Small intestine (tissue), 7 donors: ENCODE measurements at regions not wholly inside any gene's neighbourhood (a gene's known extent, or its start where the extent isn't known, plus 50 kb on each side); places are given as distances from the start of the nearest gene placed in this dataset.

Experiments used
- DNase-seq, 2 donors: peaks; one replicate each; pipeline versions ENCODE4 v3.0.0 to v3.0.0-alpha.2; 2013
- FAIRE-seq: peaks from 2 replicates; lab custom pipeline; 2012; peaks lifted over from hg19 to GRCh38; lab: Jason Lieb, UNC
- H3K27ac ChIP-seq, 3 donors: one replicate each; pipeline ENCODE4 v1.5.1; 2013; ENCODE audit warnings: low read length in 2 of 3, mild to moderate bottlenecking in 2 of 3, control low read depth in 1 of 3, inconsistent platforms in 1 of 3, low read depth in 1 of 3, moderate library complexity in 1 of 3
- H3K27me3 ChIP-seq, 3 donors: one replicate each; pipeline ENCODE4 v1.6.1; 2013; ENCODE audit warnings: low read length in 3 of 3, inconsistent platforms in 1 of 3; ENCODE audit not compliant: control insufficient read depth in 3 of 3, insufficient read depth in 3 of 3
- H3K36me3 ChIP-seq, 3 donors: one replicate each; pipeline ENCODE4 v1.6.1; 2013; ENCODE audit warnings: low read length in 3 of 3, inconsistent platforms in 1 of 3, low read depth in 1 of 3, mild to moderate bottlenecking in 1 of 3, moderate library complexity in 1 of 3; ENCODE audit not compliant: control insufficient read depth in 3 of 3, insufficient read depth in 2 of 3
- H3K4me1 ChIP-seq, 3 donors: one replicate each; pipeline ENCODE4 v1.6.1; 2013; ENCODE audit warnings: low read length in 2 of 3, inconsistent platforms in 1 of 3, low read depth in 1 of 3, mild to moderate bottlenecking in 1 of 3, moderate library complexity in 1 of 3; ENCODE audit not compliant: control insufficient read depth in 3 of 3, insufficient read depth in 2 of 3
- H3K4me3 ChIP-seq, 3 donors: one replicate each; pipeline ENCODE4 v1.5.1; 2013; ENCODE audit warnings: low read length in 3 of 3, control low read depth in 1 of 3, inconsistent platforms in 1 of 3, low read depth in 1 of 3, mild to moderate bottlenecking in 1 of 3, moderate library complexity in 1 of 3
- H3K9me3 ChIP-seq, 2 donors: one replicate each; pipeline ENCODE4 v1.6.1; 2013; ENCODE audit warnings: low read depth in 1 of 2, low read length in 1 of 2; ENCODE audit not compliant: control insufficient read depth in 2 of 2, insufficient read depth in 1 of 2
- WGBS, 3 donors: extraction: QIAGEN DNeasy Blood & Tissue Kit; methylation state at CpG; one replicate each; pipeline ENCODE4 v1.1.7; 2013; 5-methylcytosine and 5-hydroxymethylcytosine counted together
- donor health status: healthy with polysubstance abuse.
- donor health status: control.
- donor health status: control.
- donor health status: Bipolar disorder and iron deficiency.
- donor health status: healthy.

DNA sequence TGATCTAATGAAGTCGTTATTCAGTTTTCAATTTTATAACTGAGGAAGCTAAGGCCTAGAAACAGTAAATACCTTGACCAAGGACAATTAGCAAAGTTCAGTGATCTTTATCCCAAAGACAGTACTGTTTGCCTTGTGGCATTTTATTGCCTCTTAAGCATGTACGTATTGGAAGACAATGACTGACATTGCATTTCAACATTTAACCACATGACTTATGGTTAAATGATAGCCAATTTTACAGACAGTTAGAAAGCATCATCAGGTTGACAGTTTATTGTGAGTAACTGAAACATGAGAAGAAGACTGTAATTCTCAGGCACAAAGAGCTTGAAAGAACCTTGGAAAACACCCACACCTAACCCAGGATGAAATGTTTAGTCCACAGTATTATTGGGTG, 390.8 kb upstream of the ZNF385D start:
- DNase-seq = peak; percentile 8 to 50
- Histone ChIP-seq H3K27me3 (no peaks in the 10 kb centered on the region), H3K9me3 (no peaks in the 10 kb centered on the region), H3K4me1 (no peaks in the 10 kb centered on the region), H3K36me3 (no peaks in the 10 kb centered on the region), H3K27ac (no peak overlapping the region), H3K4me3 (no peak overlapping the region)
- no peak for FAIRE-seq
- 15 to 55% (median 32%) methylated on average over 2 of the region's 2 CpGs for WGBS, 3 donors

DNA sequence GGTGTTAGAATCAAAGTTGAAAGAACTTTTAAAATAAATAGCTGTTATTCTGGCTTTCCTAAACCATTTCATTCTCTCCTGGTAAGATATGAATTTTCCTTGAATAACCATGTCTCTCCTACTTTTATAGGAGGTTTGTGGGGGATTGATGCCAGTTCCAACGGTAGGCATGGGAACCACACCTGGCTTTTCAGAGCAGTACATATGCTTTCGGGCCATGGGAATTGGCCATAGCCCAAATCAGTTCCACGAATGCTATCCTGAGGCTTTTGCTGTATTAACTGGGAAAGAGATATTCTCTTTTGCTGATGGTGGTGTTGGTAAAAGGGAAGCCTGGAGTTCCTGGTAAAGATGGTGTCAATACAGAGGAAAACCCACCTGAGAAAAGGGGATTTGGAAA, 396.2 kb upstream of the ZNF385D start:
- no peaks in the 10 kb centered on the region for H3K27me3 ChIP-seq
- H3K27ac ChIP-seq = no peak overlapping the region
- H3K4me1 ChIP-seq = no peaks in the 10 kb centered on the region
- WGBS, 3 donors = 74 to 88% (median 86%) methylated on average over 3 of the region's 3 CpGs
- no peaks in the 10 kb centered on the region for H3K36me3 ChIP-seq
- DNase-seq (no peak), FAIRE-seq (no peak)
- H3K9me3 ChIP-seq = no peaks in the 10 kb centered on the region
- no peak overlapping the region for H3K4me3 ChIP-seq

DNA sequence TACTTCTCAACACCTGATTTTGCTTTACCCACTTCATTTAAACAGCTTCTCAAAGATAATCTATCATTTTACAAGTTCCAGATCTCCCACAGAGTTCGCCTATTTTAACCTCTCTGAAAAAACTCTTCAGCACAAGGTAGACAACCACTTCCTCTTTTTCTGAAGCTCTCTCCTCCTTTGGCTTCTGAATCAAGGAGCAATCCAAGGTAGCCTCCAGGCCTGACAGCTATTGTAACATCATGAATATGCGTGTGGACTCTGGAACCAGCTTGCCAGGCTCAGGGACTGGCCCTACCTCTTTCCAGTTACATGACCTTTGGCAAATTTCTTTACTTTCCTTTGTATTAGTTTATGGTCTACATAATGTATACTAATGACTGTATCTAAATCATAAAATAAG, 405.9 kb upstream of the ZNF385D start:
- H3K27ac ChIP-seq = no peak overlapping the region
- FAIRE-seq = no peak
- DNase-seq = peak; percentile 61 to 91
- peaks cover 0 to 4% (median 0%) of the 10 kb centered on the region in 3 donors for H3K4me1 ChIP-seq
- no peak overlapping the region for H3K4me3 ChIP-seq
- H3K36me3 ChIP-seq = no peaks in the 10 kb centered on the region
- no peaks in the 10 kb centered on the region for H3K9me3 ChIP-seq
- H3K27me3 ChIP-seq = no peaks in the 10 kb centered on the region
- 15 to 49% (median 32%) methylated on average over 2 of the region's 2 CpGs for WGBS, 3 donors

DNA sequence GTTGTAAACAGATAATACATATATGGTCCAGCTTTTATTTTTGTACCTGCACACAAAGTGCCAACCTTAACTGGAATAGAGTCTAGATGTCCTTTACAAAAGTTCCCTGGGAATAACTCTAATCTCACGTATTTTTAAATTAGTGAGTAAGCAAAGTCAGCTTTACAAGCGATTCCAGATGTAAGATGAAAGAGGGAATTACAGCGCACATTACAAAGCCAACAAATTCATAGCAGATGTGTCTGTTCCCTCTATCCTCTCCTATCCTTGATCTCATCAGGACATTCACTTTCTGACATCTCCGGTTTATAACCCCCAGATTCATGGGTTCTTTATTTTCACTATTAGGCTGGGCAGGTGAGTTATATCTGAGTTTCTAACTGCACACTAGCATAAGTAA, 406.8 kb upstream of the ZNF385D start:
- no peak for FAIRE-seq
- Histone ChIP-seq H3K4me3 (no peak overlapping the region), H3K27ac (no peak overlapping the region), H3K27me3 (no peaks in the 10 kb centered on the region), H3K9me3 (no peaks in the 10 kb centered on the region), H3K4me1 (peaks cover 0 to 4% (median 0%) of the 10 kb centered on the region in 3 donors), H3K36me3 (no peaks in the 10 kb centered on the region)
- WGBS, 3 donors = 86 to 89% (median 88%) methylated on average over 4 of the region's 4 CpGs
- no peak for DNase-seq

DNA sequence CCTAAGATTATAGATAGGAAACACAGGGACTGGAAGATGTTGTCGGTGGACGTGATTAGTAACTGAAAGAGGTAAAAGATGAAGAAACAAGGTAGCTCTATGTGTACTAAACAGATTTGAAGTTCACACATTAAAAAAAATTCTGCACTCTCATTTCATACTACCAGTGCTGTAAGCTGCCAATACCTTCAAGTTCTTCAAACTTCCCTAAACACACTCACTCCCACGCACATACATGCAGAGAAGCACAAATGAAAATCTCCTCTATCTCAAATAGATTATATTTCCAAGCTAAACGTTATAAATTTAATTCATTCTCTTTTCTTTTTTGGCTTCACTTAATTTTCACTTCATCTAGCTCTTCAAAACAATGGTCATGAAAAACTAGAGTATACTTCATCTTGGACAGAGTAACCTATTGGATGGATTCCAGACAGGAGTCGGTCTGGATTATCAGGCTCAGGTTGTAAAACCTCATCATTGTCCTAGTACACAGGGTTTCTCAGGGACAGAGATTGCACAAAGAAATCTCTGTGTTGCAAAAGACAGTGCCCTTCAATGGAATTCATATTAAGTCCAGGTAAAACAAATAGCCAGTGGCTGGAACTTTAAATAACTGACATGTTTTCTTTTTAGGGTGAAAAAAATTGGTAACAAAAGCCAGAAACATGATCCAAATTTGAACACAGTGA, 408.1 kb upstream of the ZNF385D start:
- Histone ChIP-seq H3K4me3 (no peak overlapping the region), H3K9me3 (no peaks in the 10 kb centered on the region), H3K4me1 (peaks cover 0 to 4% (median 0%) of the 10 kb centered on the region in 3 donors), H3K36me3 (no peaks in the 10 kb centered on the region), H3K27ac (no peak overlapping the region), H3K27me3 (no peaks in the 10 kb centered on the region)
- no peak for FAIRE-seq
- WGBS, 3 donors = 48 to 70% (median 59%) methylated on average over 5 of the region's 5 CpGs
- DNase-seq = peak; percentile 62 to 81

DNA sequence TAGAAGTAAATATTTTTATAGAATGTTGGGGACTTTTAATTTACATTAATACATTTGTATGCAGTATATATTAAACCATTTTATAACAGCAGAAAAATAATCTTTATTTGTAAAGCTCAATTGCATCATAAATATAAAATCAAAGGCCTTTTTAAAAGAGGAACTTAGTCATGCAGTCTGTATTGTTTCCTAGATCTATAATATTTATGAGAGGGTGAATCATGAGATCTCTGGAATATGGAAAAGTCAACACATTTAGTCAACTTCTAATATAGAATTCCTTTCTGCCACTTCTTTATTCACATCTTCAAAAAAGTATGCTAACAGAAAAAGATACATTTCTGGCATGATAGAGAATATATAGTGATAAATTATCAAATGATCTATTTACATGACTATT, 410.3 kb upstream of the ZNF385D start:
- no peaks in the 10 kb centered on the region for H3K9me3 ChIP-seq
- H3K36me3 ChIP-seq = no peaks in the 10 kb centered on the region
- peaks cover 0 to 3% (median 0%) of the 10 kb centered on the region in 3 donors for H3K4me1 ChIP-seq
- peak; percentile 23 for FAIRE-seq
- DNase-seq = no peak
- H3K27ac ChIP-seq = no peak overlapping the region
- H3K4me3 ChIP-seq = no peak overlapping the region
- H3K27me3 ChIP-seq = no peaks in the 10 kb centered on the region

DNA sequence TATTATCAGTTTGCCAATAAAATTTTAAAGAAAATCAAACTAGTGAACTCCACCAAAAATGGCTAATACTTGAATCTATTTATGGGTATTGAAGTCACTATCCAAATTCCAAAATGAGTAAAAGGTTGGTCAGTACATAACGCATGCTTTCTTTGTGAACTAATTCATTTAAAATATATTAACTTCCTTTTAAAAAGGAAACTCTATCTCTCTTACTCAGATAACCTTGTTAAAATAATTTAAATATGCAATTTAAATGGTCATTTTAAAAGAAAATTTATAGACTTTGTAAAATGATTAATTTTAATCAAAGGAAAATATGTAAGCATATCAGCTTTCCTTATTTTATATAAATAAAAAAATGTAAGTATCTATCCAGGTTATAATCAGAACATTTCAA, 419.4 kb upstream of the ZNF385D start:
- FAIRE-seq (peak; percentile 85), DNase-seq (no peak)
- Histone ChIP-seq H3K9me3 (peaks cover 0 to 8% of the 10 kb centered on the region in 2 donors), H3K4me1 (no peaks in the 10 kb centered on the region), H3K36me3 (no peaks in the 10 kb centered on the region), H3K4me3 (no peak overlapping the region), H3K27me3 (no peaks in the 10 kb centered on the region), H3K27ac (no peak overlapping the region)
- 26 to 66% (median 46%) methylated on average over 1 of the region's 1 CpG for whole genome bisulfite sequencing, 3 donors

DNA sequence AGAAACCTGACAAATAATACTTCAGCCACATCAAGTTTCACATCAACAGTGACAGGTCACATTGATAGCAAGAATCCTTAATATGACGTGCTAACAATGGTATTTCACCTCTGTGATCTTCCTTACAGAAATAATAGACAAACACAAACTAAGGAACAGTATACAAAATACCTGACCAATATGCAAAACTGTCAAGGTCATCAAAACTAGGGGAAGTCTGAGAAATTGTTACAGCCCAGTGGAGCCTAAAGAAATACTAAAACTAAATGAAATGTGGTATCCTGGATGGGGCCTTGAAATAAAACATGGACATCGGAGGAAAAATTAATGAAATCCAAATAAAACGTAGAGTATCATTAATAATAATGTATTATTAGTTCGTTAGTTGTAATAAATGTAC, 422.0 kb upstream of the ZNF385D start:
- 78 to 83% (median 82%) methylated on average over 4 of the region's 4 CpGs for WGBS, 3 donors
- H3K9me3 ChIP-seq = no peaks in the 10 kb centered on the region
- no peak for FAIRE-seq

DNA sequence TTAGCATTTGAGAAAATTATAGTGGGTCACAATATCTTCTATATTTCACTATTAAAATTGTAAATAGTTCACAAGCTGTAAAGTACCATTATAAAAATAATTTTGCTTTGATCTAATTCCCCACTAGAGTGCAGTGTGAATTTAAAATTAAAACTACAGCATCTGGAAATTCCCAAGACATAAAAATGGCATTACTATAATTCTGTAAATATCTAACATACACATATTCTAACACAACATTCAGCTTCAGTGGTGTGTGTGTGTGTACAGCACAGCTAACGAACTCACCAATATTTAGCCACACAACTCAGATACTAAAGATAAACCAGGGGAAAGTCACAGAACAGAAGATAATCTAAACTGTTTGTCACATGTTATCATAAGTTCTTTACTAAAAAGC, 424.9 kb upstream of the ZNF385D start:
- no peak overlapping the region for H3K27ac ChIP-seq
- no peaks in the 10 kb centered on the region for H3K27me3 ChIP-seq
- FAIRE-seq = no peak
- no peak for DNase-seq
- no peaks in the 10 kb centered on the region for H3K9me3 ChIP-seq
- no peaks in the 10 kb centered on the region for H3K36me3 ChIP-seq
- H3K4me3 ChIP-seq = no peak overlapping the region
- no peaks in the 10 kb centered on the region for H3K4me1 ChIP-seq
- WGBS, 3 donors = 15 to 40% (median 22%) methylated on average over 1 of the region's 1 CpG

More for the DNA sequence above, 422.0 kb upstream of the ZNF385D start:
- no peak for DNase-seq
- H3K4me1 ChIP-seq = no peaks in the 10 kb centered on the region
- H3K27me3 ChIP-seq = no peaks in the 10 kb centered on the region
- no peaks in the 10 kb centered on the region for H3K36me3 ChIP-seq
- no peak overlapping the region for H3K27ac ChIP-seq
- no peak overlapping the region for H3K4me3 ChIP-seq
